Activated CD4-positive, alpha-beta T cell treated with anti-CD3 and anti-CD28 coated beads, Interleukin-2, amount 10 ng/mL, durations not matched to agents 24 days and 14 days (primary cell): ENCODE measurements at regions not wholly inside any gene's neighbourhood (a gene's known extent, or its start where the extent isn't known, plus 50 kb on each side); places are given as distances from the start of the nearest gene placed in this dataset.

ENCODE experiments used
- DNase-seq: peaks from one replicate; pipeline ENCODE4 v3.0.0; 2022
- H3K27ac Mint-ChIP-seq: one replicate; pipeline ENCODE4 v1.8.0; 2022; ENCODE audit warnings: mild to moderate bottlenecking, mixed read lengths
- H3K27me3 Mint-ChIP-seq: one replicate; pipeline ENCODE4 v1.8.0; 2022; ENCODE audit warnings: mixed read lengths
- H3K36me3 Mint-ChIP-seq: one replicate; pipeline ENCODE4 v1.8.0; 2022; ENCODE audit warnings: low read depth, mild to moderate bottlenecking, mixed read lengths
- H3K4me1 Mint-ChIP-seq: one replicate; pipeline ENCODE4 v1.8.0; 2021; ENCODE audit warnings: mixed read lengths
- H3K4me3 Mint-ChIP-seq: one replicate; pipeline ENCODE4 v1.8.0; 2022; ENCODE audit warnings: mild to moderate bottlenecking, moderate library complexity, mixed read lengths
- H3K9me3 Mint-ChIP-seq: one replicate; pipeline ENCODE4 v1.8.0; 2021; ENCODE audit warnings: mixed read lengths
- intact Hi-C: fragments of 100-400 bp; cut with micrococcal nuclease; formaldehyde crosslinking; loops from one replicate; pipeline ENCODE4 v1.15.1; 2023

DNA sequence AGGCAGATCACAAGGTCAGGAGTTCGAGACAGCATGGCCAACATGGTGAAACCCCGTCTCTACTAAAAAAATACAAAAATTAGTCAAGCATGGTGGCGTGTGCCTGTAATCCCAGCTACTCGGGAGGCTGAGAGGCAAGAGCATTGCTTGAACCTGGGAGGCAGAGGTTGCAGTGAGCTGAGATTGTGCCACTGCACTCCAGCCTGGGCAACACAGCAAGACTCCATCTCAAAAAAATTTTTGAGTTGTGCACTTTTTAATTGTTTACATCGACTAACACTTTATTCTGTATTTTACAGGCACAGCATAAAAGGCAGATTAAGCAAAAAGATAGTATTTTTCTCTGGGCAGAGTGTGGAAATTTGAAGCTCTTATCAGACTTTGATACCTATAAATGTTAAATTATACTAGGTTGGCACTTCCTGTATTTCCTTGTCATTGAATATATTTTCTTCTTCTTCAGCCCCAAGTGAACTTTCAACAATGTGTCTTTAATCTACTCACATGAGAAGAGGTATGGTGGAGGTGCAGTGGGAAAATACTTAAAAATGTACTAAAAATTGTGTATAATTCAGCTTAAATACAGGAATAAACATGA is 180.6 kb upstream of the ELL2 start:
- intact Hi-C loops = no loop called here
- Mint-ChIP-seq H3K4me3 (no peak overlapping the region), H3K27ac (no peak overlapping the region)

DNA sequence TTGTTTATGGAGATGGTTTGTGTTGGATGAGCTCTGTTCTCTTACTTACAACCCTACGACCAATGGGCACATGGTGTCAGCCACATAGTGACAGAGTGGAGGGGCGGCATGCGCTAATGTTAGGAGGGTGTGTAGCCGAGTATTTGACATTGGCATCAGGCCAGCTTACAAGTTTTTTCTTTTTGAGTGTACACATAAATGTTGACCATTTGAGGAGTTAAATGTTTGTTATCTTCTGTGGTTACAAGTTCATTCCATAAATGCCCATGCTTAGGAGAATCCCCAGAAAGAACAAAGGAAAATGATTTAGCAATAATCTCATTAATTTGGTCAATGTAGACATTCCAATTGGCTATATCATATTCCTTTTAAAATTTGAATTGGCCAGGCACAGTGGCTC is 180.1 kb upstream of the ELL2 start:
- H3K4me3 Mint-ChIP-seq = no peak overlapping the region
- DNase-seq = no peak
- H3K36me3 Mint-ChIP-seq = no peaks in the 10 kb centered on the region
- peaks cover 3% of the 10 kb centered on the region for H3K9me3 Mint-ChIP-seq
- H3K27ac Mint-ChIP-seq = no peak overlapping the region
- peaks cover 14% of the 10 kb centered on the region for H3K27me3 Mint-ChIP-seq
- no peaks in the 10 kb centered on the region for H3K4me1 Mint-ChIP-seq
- intact Hi-C loops = no loop called here

More for the DNA sequence above, 180.6 kb upstream of the ELL2 start:
- Mint-ChIP-seq H3K4me1 (no peaks in the 10 kb centered on the region), H3K9me3 (peaks cover 3% of the 10 kb centered on the region), H3K27me3 (peaks cover 14% of the 10 kb centered on the region), H3K36me3 (no peaks in the 10 kb centered on the region)
- DNase-seq = no peak

DNA sequence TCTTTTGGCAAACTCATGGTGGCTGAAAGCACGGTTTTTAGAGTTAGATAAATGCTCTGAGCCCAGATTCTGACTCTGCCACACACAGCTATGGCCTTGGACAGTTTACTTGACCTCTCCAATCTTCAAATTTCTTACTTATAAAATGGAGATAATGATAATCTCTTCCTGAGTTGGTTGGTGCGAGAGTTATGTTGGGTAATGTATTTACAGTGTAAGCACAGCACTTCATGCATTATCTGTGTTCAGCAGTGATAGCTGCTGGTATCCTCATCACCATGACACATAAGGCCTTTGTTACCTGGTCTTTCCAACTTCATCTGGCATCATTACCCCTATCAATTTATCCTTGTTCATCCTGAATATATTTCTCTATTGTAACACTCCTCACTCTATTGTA is 178.8 kb upstream of the ELL2 start:
- Mint-ChIP-seq H3K36me3 (no peaks in the 10 kb centered on the region), H3K4me1 (no peaks in the 10 kb centered on the region), H3K9me3 (peaks cover 3% of the 10 kb centered on the region), H3K27me3 (peaks cover 14% of the 10 kb centered on the region), H3K27ac (no peak overlapping the region), H3K4me3 (no peak overlapping the region)
- DNase-seq = no peak
- intact Hi-C loops = no loop called here

DNA sequence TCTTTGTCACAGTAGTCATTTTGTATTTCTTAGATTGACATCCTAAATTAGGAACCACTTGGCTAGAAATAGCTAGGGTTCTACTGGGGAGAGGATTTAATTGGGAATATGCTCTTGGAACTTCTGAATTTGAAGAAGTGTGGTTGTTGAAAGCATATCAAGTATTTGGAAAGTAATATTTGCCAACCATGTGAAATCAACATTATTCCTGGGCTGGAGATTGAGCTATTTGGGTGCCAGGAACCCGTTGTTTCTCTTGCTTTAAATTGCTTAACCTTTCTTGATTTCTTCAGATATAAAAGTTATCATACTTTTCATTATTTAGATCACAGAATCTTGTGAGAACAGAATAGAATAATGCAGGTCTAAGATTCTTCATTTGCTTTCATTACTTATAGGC is 178.4 kb upstream of the ELL2 start:
- intact Hi-C loops = no loop called here
- DNase-seq = no peak

DNA sequence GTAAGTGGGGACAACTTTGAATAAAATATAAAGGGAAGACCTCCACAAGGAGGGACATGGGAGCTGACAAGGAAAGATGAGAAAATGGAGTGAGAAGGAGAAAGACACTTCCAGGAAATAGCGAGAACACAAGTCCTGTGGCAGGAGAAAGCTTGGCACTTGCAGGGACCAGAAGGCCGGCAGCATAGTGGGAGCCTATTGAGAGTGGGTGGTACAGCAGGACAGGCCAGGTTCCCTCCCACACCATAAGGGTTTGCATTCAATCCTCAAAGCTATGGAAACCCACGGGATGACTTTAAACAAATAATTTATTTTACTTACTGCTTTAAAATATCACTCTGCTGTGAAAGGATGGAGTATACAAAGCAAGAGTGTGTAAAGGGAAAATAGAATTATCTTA is 173.2 kb upstream of the ELL2 start:
- intact Hi-C loops = no loop called here
- no peaks in the 10 kb centered on the region for H3K9me3 Mint-ChIP-seq
- no peaks in the 10 kb centered on the region for H3K36me3 Mint-ChIP-seq
- no peaks in the 10 kb centered on the region for H3K4me1 Mint-ChIP-seq
- DNase-seq = no peak
- peaks cover 12% of the 10 kb centered on the region for H3K27me3 Mint-ChIP-seq
- H3K27ac Mint-ChIP-seq = no peak overlapping the region
- no peak overlapping the region for H3K4me3 Mint-ChIP-seq

More for the DNA sequence above, 178.4 kb upstream of the ELL2 start:
- Mint-ChIP-seq H3K4me3 (no peak overlapping the region), H3K36me3 (no peaks in the 10 kb centered on the region), H3K27ac (no peak overlapping the region), H3K27me3 (peaks cover 16% of the 10 kb centered on the region), H3K9me3 (peaks cover under 1% of the 10 kb centered on the region), H3K4me1 (no peaks in the 10 kb centered on the region)

DNA sequence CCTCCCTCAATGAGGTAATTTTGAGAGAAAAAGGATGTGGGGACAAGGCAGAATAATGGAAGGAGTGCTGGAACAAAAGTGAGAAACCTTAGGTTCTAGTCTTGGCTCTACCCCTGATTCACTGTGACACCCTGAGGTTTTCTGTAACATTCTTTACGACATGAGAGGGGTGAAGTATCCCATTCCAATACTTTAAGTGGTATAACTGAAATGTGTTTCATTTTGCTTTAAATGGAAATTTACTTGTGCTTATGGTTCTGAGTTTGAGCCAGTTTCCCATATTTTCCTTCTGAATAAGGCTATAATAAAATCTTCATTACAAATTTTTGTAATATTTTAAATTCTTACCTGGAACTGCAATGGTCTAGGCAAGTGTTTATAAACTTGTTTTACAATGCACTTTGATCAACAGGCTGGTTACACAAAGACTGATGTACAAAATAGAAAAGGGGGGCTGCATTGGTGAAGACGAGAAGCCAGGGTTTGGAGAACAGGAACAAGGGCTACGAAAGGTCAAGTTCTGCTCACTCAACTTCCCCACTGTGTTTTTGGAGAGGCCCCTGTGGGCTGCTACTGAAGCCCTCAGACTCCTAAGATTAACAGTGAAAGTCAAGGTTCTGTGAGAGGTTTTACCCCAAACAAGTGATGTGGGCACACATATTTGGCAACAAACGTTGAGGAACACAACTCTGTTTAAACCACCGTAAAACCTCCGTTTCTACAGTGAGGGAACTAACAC is 171.9 kb upstream of the ELL2 start:
- intact Hi-C loops = no loop called here
- Mint-ChIP-seq H3K27ac (no peak overlapping the region), H3K27me3 (peaks cover 11% of the 10 kb centered on the region), H3K4me1 (no peaks in the 10 kb centered on the region), H3K36me3 (no peaks in the 10 kb centered on the region), H3K9me3 (no peaks in the 10 kb centered on the region), H3K4me3 (no peak overlapping the region)
- no peak for DNase-seq

DNA sequence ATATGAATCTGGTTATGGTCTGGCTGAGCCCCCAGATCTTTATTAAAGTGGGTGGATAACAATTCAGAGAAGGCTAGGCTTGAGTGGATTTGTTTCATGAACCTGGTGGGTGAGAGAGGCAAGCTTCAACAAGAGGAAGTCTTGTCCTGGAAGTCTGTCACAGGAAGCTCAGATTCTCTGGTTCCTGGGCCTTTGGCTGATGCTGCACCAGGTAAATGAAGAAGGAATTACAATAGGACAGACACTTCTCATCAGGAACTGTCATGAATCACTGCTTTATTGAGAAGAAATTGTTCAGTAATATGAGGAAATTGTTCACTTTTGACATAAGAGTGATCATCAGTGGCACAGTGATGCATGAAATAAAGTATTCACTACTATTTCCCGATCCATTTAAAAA is 167.6 kb upstream of the ELL2 start:
- intact Hi-C loops = no loop called here
- no peaks in the 10 kb centered on the region for H3K36me3 Mint-ChIP-seq
- no peaks in the 10 kb centered on the region for H3K4me1 Mint-ChIP-seq
- DNase-seq = no peak
- H3K27ac Mint-ChIP-seq = no peak overlapping the region
- no peak overlapping the region for H3K4me3 Mint-ChIP-seq
- peaks cover 5% of the 10 kb centered on the region for H3K27me3 Mint-ChIP-seq
- H3K9me3 Mint-ChIP-seq = no peaks in the 10 kb centered on the region

DNA sequence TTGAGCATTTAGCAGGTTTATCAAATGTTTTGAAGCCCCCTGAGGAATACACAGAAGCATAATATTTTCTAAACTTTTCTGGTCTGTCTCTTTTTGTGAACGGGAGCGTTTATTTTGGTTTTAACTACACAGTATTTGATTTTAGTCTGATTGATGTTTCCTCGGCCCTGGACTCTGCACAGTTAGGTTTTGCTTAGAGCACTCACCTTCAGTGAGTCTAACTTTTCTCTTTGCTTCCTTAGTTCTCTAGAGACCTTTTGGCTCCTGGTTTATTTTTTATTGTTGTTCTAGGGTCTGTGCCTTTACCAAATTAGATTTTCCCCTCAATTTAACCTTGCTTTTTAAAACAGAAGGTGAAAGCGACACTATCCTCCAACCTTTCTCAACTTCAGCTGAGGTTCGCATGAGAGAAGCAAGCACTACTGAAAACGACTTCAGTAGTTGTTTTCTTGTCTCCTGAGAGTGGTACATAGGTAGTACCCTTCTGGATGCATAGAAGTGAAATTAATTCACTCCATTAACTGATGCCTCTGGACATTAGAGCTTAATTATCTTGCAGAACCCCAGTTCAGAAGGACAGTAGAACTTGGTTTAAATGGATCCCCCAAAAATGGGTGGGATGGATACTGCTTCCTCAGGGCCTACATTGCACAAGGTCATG is 166.7 kb upstream of the ELL2 start:
- H3K4me3 Mint-ChIP-seq = no peak overlapping the region
- H3K27ac Mint-ChIP-seq = no peak overlapping the region
- DNase-seq = no peak
- no peaks in the 10 kb centered on the region for H3K9me3 Mint-ChIP-seq
- intact Hi-C loops = no loop called here
- no peaks in the 10 kb centered on the region for H3K36me3 Mint-ChIP-seq
- H3K4me1 Mint-ChIP-seq = no peaks in the 10 kb centered on the region
- peaks cover 7% of the 10 kb centered on the region for H3K27me3 Mint-ChIP-seq

DNA sequence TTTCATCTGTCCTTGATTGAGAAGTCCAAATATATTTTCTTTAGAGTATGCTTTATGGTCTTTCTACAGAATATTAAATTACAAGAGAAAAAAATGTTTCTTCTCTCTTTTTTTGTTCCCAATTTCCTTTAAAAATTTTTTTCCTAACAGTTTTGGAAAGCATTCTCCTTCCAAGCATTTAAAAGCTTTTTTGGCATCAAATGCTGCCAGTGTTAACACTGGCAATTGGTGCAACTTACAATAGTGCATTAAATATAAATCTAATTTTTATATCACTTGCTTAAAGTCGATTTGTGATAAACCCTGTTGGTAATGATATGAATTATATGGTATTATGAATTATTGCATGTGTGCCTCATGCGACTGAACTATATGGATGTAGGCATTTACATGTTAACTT is 165.9 kb upstream of the ELL2 start:
- intact Hi-C loops = no loop called here
- Mint-ChIP-seq H3K27ac (no peak overlapping the region), H3K27me3 (peaks cover 7% of the 10 kb centered on the region), H3K36me3 (no peaks in the 10 kb centered on the region), H3K4me3 (no peak overlapping the region), H3K9me3 (no peaks in the 10 kb centered on the region), H3K4me1 (no peaks in the 10 kb centered on the region)
- no peak for DNase-seq

DNA sequence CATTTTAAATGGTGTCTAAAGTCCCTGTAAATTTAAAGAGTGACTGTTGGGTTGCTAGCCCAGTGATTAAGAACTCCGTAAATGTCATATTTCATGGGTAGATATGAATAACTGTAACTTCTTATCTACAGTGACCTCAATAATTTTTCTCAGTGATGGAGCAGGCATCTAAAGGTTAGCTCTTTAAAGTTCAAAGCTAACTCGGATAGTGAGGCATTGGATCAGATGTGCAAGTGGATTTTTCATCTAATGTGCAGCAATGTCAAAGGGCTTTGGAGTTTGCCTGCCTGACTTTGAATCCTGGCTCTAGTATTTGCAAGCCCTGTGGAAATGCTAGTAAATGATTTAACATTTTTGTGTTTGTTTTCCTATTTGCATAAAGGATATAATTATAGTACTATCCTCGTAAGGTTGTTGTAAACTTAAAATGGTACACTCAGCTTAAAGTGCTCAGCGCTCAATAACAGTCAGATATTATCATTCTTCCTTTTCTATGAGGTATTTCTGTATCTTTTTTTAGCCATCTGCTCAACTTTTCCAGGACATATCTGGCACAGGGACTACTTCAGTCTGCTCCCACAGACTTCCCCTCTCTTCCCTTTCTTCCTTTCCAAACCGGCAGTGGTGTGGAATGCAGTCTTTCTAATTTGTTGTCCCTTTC is 163.7 kb upstream of the ELL2 start:
- H3K4me3 Mint-ChIP-seq = no peak overlapping the region
- no peaks in the 10 kb centered on the region for H3K9me3 Mint-ChIP-seq
- no peak for DNase-seq
- H3K4me1 Mint-ChIP-seq = no peaks in the 10 kb centered on the region
- intact Hi-C loops = no loop called here
- H3K27ac Mint-ChIP-seq = no peak overlapping the region
- H3K27me3 Mint-ChIP-seq = peaks cover 9% of the 10 kb centered on the region
- H3K36me3 Mint-ChIP-seq = no peaks in the 10 kb centered on the region

DNA sequence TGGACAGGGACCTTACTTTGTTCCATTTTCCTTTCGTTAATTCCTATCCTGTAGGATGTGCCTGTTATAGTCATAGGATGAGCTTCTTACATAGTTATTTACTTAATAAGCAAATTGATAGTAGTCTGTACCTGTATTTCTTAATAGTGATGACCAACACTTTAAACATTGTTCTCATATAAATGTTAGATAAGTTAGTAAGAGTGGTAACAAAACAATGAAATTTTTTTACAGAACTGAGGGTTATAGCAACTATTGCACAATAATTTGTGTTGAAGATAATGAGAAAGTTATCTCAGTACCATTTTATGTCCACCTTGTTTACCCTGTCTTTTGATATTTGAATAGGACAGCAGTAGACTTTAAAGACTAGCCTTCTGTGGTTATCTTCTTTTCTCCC is 162.9 kb upstream of the ELL2 start:
- Mint-ChIP-seq H3K4me1 (no peaks in the 10 kb centered on the region), H3K9me3 (no peaks in the 10 kb centered on the region), H3K4me3 (no peak overlapping the region), H3K27me3 (peaks cover 9% of the 10 kb centered on the region), H3K36me3 (no peaks in the 10 kb centered on the region), H3K27ac (no peak overlapping the region)
- intact Hi-C loops = no loop called here
- no peak for DNase-seq

DNA sequence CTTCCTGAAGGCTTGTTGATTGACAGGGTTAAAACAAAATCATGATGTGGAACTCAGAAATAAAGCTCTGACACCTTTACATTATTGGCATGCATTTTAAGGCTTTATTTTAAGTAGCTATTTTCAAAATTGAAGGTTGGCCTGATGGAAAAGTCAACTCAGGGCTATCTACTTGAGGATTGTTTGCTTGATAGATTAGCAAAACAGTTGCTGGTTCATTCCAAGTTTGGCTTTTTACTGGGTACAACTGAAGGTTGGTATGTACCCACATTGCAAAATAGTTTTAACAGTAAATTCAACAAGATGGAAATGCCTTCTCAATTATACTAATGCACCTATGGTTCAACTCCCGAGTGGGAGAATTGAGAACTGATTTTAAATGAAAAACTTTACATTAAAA is 161.8 kb upstream of the ELL2 start:
- no peak for DNase-seq
- no peaks in the 10 kb centered on the region for H3K9me3 Mint-ChIP-seq
- H3K27me3 Mint-ChIP-seq = peaks cover 9% of the 10 kb centered on the region
- intact Hi-C loops = no loop called here
- no peak overlapping the region for H3K27ac Mint-ChIP-seq
- no peak overlapping the region for H3K4me3 Mint-ChIP-seq
- H3K4me1 Mint-ChIP-seq = no peaks in the 10 kb centered on the region
- H3K36me3 Mint-ChIP-seq = no peaks in the 10 kb centered on the region

DNA sequence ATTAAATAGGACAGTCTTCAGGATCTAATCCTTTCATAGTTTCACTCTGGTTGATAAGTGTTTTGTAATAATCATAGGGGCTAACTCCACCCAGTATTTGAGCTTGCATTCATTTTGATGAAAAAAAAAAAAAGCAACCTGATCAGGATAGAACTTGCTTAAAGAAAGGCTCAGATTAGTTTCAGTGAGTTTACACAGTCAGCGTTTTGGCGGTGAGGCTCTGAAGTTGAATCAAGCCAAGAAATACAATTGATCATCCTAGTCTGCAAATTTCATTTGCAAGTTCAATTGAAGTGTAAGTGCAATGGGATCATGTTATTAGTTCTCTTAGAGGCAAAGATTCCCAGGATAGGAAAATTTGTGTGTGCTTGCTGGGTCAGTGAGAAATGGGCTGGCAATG is 159.7 kb upstream of the ELL2 start:
- no peaks in the 10 kb centered on the region for H3K9me3 Mint-ChIP-seq
- H3K4me1 Mint-ChIP-seq = no peaks in the 10 kb centered on the region
- H3K36me3 Mint-ChIP-seq = no peaks in the 10 kb centered on the region
- H3K4me3 Mint-ChIP-seq = no peak overlapping the region
- H3K27me3 Mint-ChIP-seq = peaks cover 7% of the 10 kb centered on the region
- DNase-seq = no peak
- H3K27ac Mint-ChIP-seq = no peak overlapping the region
- intact Hi-C loops = no loop called here

DNA sequence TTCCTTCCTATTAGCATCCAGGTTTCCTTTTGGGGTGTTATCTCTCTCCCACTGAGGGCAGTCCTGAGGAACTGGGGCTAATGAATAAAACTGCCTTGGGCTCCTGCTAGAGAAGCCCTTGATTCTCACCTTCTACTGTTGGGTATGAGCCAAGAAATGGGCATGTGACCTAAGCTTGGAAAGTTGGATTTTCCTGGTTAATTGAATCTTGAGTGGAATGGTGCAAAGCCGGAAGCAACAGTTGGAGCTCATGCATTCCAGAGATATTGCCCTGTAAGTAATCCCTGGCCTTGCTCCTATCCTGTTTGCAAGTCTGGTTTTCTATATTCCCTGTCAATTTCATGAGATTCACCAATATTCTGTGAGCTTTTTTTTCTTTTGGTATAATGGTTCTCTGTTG is 158.5 kb upstream of the ELL2 start:
- H3K27ac Mint-ChIP-seq = no peak overlapping the region
- H3K27me3 Mint-ChIP-seq = peaks cover 4% of the 10 kb centered on the region
- no peak for DNase-seq
- no peaks in the 10 kb centered on the region for H3K9me3 Mint-ChIP-seq
- peaks cover 1% of the 10 kb centered on the region for H3K36me3 Mint-ChIP-seq
- peaks cover 3% of the 10 kb centered on the region for H3K4me1 Mint-ChIP-seq
- no peak overlapping the region for H3K4me3 Mint-ChIP-seq
- intact Hi-C loops = no loop called here
